ENCODE measurements at regions not wholly inside any gene's neighbourhood (a gene's known extent, or its start where the extent isn't known, plus 50 kb on each side); places are given as distances from the start of the nearest gene placed in this dataset.

DNA sequence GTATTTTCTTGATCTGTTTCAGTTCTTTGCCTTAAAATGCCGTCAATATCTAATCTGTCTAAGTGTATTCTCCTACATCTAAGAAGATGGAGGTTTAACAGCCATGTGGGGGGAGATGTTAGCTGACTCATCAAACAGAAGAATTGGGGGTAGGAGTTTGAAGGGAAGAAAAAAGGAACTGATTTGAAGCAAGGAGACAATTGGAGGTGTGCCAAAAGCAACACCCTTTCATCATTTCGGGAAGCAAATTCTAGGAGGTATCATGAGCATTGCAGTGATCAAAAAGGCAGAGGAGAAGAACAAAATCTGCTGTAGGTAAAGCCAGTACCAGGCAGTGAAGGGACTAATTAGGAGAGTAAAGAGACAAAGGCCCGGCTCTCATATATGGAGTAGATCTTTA, 337.3 kb upstream of the TBC1D5 start:
- DNase-seq (ENCODE audit: low spot score): no peak

GRCh38 chr3:18079062-18079461, 336.6 kb upstream of the TBC1D5 start:
- DNase-seq (ENCODE audit: low spot score): no peak

GRCh38 chr3:18077128-18077840, 334.9 kb upstream of the TBC1D5 start:
- no peak for DNase-seq (ENCODE audit: low spot score)

GRCh38 chr3:18076301-18076700, 333.9 kb upstream of the TBC1D5 start:
- DNase-seq (ENCODE audit: low spot score): no peak

- DNase-seq (ENCODE audit: low spot score): no peak
Observed at GRCh38 chr3:18075799-18076198, 333.4 kb upstream of the TBC1D5 start.

- no peak for DNase-seq (ENCODE audit: low spot score)
Observed at GRCh38 chr3:18071833-18072232, 329.4 kb upstream of the TBC1D5 start.

DNA sequence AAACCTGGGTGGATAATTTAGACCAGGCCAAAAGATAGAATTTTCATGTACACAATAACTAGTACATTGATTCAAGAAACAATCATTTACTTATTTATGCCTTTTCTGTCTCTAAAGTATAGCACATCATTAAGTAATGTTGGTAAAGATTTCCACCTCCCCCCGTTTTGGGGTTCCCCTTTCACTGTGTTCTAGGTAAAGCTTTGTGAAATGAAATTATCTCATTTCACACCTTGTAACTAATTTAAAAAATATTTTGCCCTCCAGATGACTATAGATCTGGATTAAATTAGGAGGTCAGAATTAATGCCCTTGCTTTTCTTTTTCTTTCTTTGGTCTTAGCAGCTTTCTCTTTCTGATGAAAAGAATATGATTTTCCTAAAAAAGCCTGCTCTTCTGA, 328.5 kb upstream of the TBC1D5 start:
- DNase-seq (ENCODE audit: low spot score): no peak

- DNase-seq (ENCODE audit: low spot score): no peak
Observed at GRCh38 chr3:18070231-18070630, 327.8 kb upstream of the TBC1D5 start.

GRCh38 chr3:18069568-18069967, 327.1 kb upstream of the TBC1D5 start:
- DNase-seq (ENCODE audit: low spot score): no peak

DNA sequence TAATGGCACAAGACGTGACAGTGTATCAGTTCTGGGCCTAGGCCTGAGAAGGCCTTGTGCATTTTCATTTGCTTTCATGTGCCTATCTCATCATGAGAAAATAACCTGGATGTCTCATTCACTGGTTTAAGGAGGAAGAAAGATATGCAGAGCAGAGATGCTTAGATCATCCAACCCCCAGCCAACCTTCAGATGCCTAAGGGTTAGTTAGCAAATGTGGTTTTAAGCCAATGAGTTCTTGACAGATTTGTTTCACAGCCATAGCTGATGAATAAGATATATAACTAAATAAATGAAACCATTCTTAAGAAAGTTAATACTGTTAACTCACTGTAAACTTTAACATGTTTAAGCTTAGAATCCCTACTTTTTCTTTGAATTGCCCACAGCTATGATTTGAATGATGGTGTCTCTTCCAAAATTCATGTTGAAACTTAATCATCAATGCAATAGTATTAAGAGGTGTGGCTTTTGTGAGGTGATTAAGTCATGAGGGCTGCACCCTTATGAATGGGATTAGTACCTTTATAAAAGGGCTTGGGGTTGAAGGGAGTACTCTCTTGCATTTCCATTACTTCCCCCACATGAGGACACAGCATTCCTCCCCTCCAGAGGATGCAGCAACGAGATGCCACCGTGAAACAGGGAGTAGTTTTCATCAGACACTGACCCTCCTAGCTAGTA, 324.6 kb upstream of the TBC1D5 start:
- no peak for DNase-seq (ENCODE audit: low spot score)

- DNase-seq (ENCODE audit: low spot score): no peak
Observed at GRCh38 chr3:18064586-18064985, 322.2 kb upstream of the TBC1D5 start.

GRCh38 chr3:18062657-18063025, 320.2 kb upstream of the TBC1D5 start:
- peak; percentile 8 for DNase-seq (ENCODE audit: low spot score)

DNA sequence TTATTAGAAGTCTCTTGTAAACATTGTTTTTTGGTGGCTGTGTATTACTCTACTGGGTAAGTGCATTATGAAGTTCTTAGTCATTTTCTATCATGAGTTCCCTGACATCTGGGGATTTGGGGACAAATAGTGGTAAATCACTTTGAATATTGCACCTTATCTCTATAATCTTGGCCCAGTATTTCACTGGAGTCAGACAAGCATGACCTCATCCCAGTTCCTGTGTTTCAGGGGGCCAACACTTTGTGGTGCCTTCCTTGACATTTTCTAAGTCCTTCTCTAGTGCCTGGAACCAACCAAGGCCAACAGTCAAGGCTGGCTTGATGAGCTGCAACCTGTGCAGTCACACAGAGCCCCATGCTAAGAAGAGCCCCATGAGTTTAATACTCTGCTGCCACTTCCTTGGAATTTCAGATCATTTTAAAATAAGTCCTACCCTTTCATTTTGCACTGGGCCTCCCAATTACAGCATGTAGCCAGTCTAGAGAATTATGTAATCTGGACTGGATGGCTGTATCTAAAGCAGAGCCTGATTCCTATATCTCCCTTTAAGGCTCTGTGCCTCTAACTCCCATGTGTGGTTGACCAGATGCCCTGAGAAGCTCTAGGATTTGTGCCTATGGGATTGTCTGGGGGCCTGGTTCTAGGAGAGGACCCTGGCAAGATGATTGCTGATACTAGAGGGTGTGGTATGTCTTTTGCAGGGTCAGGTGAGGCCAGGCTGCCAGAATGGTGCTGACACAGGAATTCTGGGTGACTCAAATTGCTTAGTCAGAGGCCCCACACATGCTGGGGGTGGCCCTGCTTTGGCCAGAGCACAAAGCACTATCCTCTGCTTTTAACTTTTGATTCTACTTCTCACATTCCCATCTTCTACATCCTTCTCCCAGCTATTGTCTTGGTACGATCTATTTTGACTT, 319.6 kb upstream of the TBC1D5 start:
- peak; percentile 8 for DNase-seq (ENCODE audit: low spot score)

DNA sequence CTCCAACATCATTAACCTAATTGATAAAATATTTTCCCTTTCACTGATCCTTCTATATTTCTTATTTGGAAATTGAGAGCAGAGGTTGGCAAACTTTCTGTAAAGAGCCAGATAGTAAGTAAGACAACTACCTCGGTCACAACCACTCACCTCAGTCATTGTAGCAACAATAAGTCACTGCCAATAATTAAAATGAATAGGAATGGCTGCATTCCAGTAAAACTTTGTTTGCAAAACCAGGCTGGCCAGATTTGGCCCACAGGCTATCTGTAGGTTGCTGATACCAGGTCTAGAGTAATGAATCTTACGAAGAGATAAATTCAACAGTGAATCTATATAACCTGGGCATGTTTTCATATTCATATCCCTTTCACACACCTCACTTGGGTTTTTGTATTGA, 316.2 kb upstream of the TBC1D5 start:
- no peak for DNase-seq (ENCODE audit: low spot score)

- DNase-seq (ENCODE audit: low spot score): no peak
Observed at GRCh38 chr3:18057471-18058091, 315.1 kb upstream of the TBC1D5 start.

GRCh38 chr3:18054625-18055024, 312.2 kb upstream of the TBC1D5 start:
- no peak for DNase-seq (ENCODE audit: low spot score)

GRCh38 chr3:18051306-18051705, 308.9 kb upstream of the TBC1D5 start:
- no peak for DNase-seq (ENCODE audit: low spot score)

DNA sequence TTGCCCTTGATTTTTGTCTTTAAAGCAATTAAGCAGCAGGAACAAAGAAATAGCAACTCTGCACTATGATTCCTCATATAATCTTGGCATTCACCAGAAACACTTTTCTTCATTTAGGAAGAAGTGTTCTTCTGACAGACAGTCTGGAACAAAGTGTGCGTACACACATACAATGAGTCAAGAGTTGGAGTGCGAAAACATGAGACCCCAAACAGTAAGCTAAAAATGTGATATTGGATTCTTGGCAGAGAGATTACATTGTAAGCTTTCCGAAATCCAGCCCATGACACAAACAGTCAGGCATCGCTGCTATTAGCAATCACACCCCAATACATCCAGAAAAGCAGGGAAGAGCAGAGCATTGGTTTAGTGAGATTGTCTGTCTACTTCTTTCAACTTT, 306.7 kb upstream of the TBC1D5 start:
- DNase-seq (ENCODE audit: low spot score): no peak

GRCh38 chr3:18047052-18047451, 304.6 kb upstream of the TBC1D5 start:
- no peak for DNase-seq (ENCODE audit: low spot score)

GRCh38 chr3:18046131-18046915, 303.9 kb upstream of the TBC1D5 start:
- no peak for DNase-seq (ENCODE audit: low spot score)

Measured in AG08396 (cell line).